ENCODE measurements at regions not wholly inside any gene's neighbourhood (a gene's known extent, or its start where the extent isn't known, plus 50 kb on each side); places are given as distances from the start of the nearest gene placed in this dataset.

DNA sequence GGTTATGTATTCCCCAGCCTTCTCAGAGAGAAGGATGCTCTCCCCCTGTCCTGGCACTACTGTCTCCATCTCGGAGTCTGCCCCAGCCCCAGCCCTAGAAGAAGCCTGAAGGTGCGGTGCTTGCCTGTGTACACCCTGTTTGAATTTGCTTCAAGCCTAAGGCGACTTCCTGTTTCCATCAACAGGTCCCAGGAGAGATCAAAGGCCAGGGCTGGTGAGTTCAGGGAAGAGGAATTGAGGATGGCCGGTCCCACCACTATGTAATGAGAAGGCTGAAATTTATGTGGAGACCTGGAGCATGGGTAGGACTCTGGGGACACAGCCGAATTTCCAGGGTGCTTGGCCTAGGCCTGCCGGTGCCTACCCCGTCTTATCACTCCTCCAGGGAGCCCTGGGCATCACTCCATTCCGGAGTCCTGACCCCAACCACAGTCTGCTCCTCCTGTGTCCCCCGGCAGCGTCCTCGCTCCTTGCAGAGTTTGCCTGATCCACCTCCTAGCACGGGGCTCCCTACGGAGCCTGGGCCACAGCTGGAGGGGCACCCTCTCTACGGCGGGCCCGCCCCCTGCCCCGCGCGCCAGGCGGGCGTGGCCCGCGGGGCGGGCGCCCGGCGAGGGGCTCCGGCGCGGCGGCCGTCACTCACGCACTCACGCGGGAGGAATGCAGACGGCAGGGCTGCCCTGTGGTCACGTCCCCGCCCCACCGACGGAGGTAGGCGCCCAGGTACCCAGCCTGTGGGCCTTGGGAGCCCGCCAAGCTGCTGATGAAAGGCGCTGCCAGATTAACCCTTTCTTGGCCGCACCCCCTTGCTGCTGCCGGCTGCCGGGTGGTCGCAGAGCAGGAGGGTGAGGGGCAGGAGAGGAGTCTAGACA, 53.8 kb upstream of the TAC4 start:
- Histone ChIP-seq H3K4me3 (replicated peaks in 1 of 4; ENCODE audit: control extremely low read depth in 1 of 4, insufficient read depth in 1 of 4, low read depth in 3 of 4, low read length in 4 of 4) (no peak overlapping the region), H3K36me3 (ENCODE audit: control insufficient read depth, insufficient read depth, low read length) (no peaks in the 10 kb centered on the region), H3K4me1 (ENCODE audit: control insufficient read depth, extremely low read depth, insufficient read depth, low read length) (no peaks in the 10 kb centered on the region), H3K4me2 (ENCODE audit: extremely low read depth, insufficient read depth, low read length) (no peak overlapping the region), H3K27me3 (ENCODE audit: control insufficient read depth, insufficient read depth, low read length) (peaks cover 43% of the 10 kb centered on the region), H3K27ac (ENCODE audit: insufficient read depth, low read length) (no peak overlapping the region), H3K9me3 (ENCODE audit: control insufficient read depth, insufficient read depth, low read depth, low read length) (no peaks in the 10 kb centered on the region), H2AFZ (ENCODE audit: low read length) (no peak overlapping the region), H3K9ac (ENCODE audit: insufficient read depth, low read length) (no peak overlapping the region), H3K79me2 (ENCODE audit: control insufficient read depth, insufficient read depth, low read length) (no peaks in the 10 kb centered on the region), H4K20me1 (ENCODE audit: control insufficient read depth, extremely low read depth, insufficient read depth, low read length) (no peaks in the 10 kb centered on the region)
- TF ChIP-seq CTCF (conservative IDR thresholded peaks at IDR 0.05 in 1 of 2, IDR thresholded peaks at IDR 0.05 in 1 of 2; ENCODE audit: low read depth in 1 of 2, low read length in 2 of 2) (no peak), EZH2 (IDR thresholded peaks at IDR 0.05; ENCODE audit: low read length, missing control alignments) (peak; percentile 79)
- DNase-seq (ENCODE audit: low read depth in 2 of 2), result no peak

GRCh38 chr17:49903523-49903922, 55.7 kb upstream of the TAC4 start:
- H3K79me2 ChIP-seq (ENCODE audit: control insufficient read depth, insufficient read depth, low read length), result no peaks in the 10 kb centered on the region
- no peak overlapping the region for H3K27ac ChIP-seq (ENCODE audit: insufficient read depth, low read length)
- no peak for DNase-seq (ENCODE audit: low read depth in 2 of 2)
- H2AFZ ChIP-seq (ENCODE audit: low read length), result no peak overlapping the region
- peaks cover 44% of the 10 kb centered on the region for H3K27me3 ChIP-seq (ENCODE audit: control insufficient read depth, insufficient read depth, low read length)
- H3K9me3 ChIP-seq (ENCODE audit: control insufficient read depth, insufficient read depth, low read depth, low read length), result no peaks in the 10 kb centered on the region
- no peak overlapping the region for H3K4me2 ChIP-seq (ENCODE audit: extremely low read depth, insufficient read depth, low read length)
- no peaks in the 10 kb centered on the region for H4K20me1 ChIP-seq (ENCODE audit: control insufficient read depth, extremely low read depth, insufficient read depth, low read length)
- no peaks in the 10 kb centered on the region for H3K4me1 ChIP-seq (ENCODE audit: control insufficient read depth, extremely low read depth, insufficient read depth, low read length)
- TF ChIP-seq CTCF (conservative IDR thresholded peaks at IDR 0.05 in 1 of 2, IDR thresholded peaks at IDR 0.05 in 1 of 2; ENCODE audit: low read depth in 1 of 2, low read length in 2 of 2) (no peak), EZH2 (IDR thresholded peaks at IDR 0.05; ENCODE audit: low read length, missing control alignments) (no peak)
- H3K4me3 ChIP-seq (replicated peaks in 1 of 4; ENCODE audit: control extremely low read depth in 1 of 4, insufficient read depth in 1 of 4, low read depth in 3 of 4, low read length in 4 of 4), result no peak overlapping the region
- H3K36me3 ChIP-seq (ENCODE audit: control insufficient read depth, insufficient read depth, low read length), result no peaks in the 10 kb centered on the region
- H3K9ac ChIP-seq (ENCODE audit: insufficient read depth, low read length), result no peak overlapping the region

DNA sequence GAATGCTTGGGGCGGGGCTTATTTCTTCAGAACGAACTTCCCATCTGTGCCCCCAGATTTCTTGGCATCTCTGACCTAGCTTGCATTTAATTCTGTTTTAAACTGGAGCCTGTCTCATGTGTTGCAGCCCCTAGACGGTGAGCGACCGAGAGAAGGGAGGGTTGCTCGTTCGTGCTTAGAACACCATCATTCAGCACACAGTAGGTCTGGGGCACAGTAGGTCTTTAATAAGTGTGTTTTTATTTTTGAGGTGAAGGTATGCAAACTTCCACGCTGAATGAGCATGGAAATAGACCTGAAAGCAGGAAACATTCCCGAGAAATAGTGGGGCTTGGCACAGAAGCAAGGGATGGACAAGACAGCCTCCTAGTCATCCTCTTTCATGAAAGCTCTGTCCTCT, 57.0 kb upstream of the TAC4 start:
- Histone ChIP-seq H3K4me3 (replicated peaks in 1 of 4; ENCODE audit: control extremely low read depth in 1 of 4, insufficient read depth in 1 of 4, low read depth in 3 of 4, low read length in 4 of 4) (no peak overlapping the region), H3K4me2 (ENCODE audit: extremely low read depth, insufficient read depth, low read length) (no peak overlapping the region), H3K36me3 (ENCODE audit: control insufficient read depth, insufficient read depth, low read length) (no peaks in the 10 kb centered on the region), H3K27ac (ENCODE audit: insufficient read depth, low read length) (no peak overlapping the region), H3K27me3 (ENCODE audit: control insufficient read depth, insufficient read depth, low read length) (peaks cover 56% of the 10 kb centered on the region), H3K79me2 (ENCODE audit: control insufficient read depth, insufficient read depth, low read length) (no peaks in the 10 kb centered on the region), H3K4me1 (ENCODE audit: control insufficient read depth, extremely low read depth, insufficient read depth, low read length) (no peaks in the 10 kb centered on the region), H3K9me3 (ENCODE audit: control insufficient read depth, insufficient read depth, low read depth, low read length) (no peaks in the 10 kb centered on the region), H3K9ac (ENCODE audit: insufficient read depth, low read length) (no peak overlapping the region), H2AFZ (ENCODE audit: low read length) (no peak overlapping the region), H4K20me1 (ENCODE audit: control insufficient read depth, extremely low read depth, insufficient read depth, low read length) (no peaks in the 10 kb centered on the region)
- DNase-seq (ENCODE audit: low read depth in 2 of 2), result no peak
- no peak for TF ChIP-seq EZH2 (IDR thresholded peaks at IDR 0.05; ENCODE audit: low read length, missing control alignments)
- TF ChIP-seq CTCF (conservative IDR thresholded peaks at IDR 0.05 in 1 of 2, IDR thresholded peaks at IDR 0.05 in 1 of 2; ENCODE audit: low read depth in 1 of 2, low read length in 2 of 2), result no peak

All from fibroblast of lung (primary cell).